Epithelial cell of proximal tubule (primary cell): ENCODE measurements at regions not wholly inside any gene's neighbourhood (a gene's known extent, or its start where the extent isn't known, plus 50 kb on each side); places are given as distances from the start of the nearest gene placed in this dataset.

Source experiments
- DNase-seq: peaks from one replicate; pipeline ENCODE4 v3.0.0-alpha.2; 2011; ENCODE audit warnings: low read depth
- H3K4me3 ChIP-seq: 2 replicates; pipeline ENCODE4 v1.5.1; 2011; ENCODE audit warnings: low read depth, mild to moderate bottlenecking, low read length
- TF ChIP-seq, protein P1 (sequence below): conservative IDR thresholded peaks from 2 replicates; pipeline ENCODE4 v1.5.1; 2012; ENCODE audit warnings: low read depth, mild to moderate bottlenecking, low read length

DNA sequence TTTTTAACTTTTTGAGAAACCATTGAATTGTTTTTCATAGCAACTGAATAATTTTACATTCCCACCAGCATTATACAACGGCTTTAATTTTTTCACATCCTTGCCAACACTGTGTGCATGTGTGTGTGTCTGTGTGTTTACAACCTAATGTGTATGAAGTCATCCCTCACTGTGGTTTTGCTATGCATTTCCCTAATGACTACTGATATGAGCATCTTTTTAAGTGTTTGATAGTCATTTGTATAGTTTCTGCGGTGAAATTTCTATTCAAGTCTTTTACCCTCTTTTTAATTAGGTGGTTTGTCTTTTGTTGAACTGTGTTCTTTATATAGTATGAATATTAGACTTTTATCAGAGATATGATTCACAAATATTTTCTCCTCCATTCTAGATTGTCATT is 263.1 kb upstream of the COX7C start:
- H3K4me3 ChIP-seq = no peak overlapping the region
- TF ChIP-seq, protein P1, sequence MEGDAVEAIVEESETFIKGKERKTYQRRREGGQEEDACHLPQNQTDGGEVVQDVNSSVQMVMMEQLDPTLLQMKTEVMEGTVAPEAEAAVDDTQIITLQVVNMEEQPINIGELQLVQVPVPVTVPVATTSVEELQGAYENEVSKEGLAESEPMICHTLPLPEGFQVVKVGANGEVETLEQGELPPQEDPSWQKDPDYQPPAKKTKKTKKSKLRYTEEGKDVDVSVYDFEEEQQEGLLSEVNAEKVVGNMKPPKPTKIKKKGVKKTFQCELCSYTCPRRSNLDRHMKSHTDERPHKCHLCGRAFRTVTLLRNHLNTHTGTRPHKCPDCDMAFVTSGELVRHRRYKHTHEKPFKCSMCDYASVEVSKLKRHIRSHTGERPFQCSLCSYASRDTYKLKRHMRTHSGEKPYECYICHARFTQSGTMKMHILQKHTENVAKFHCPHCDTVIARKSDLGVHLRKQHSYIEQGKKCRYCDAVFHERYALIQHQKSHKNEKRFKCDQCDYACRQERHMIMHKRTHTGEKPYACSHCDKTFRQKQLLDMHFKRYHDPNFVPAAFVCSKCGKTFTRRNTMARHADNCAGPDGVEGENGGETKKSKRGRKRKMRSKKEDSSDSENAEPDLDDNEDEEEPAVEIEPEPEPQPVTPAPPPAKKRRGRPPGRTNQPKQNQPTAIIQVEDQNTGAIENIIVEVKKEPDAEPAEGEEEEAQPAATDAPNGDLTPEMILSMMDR = no peak
- DNase-seq = no peak

DNA sequence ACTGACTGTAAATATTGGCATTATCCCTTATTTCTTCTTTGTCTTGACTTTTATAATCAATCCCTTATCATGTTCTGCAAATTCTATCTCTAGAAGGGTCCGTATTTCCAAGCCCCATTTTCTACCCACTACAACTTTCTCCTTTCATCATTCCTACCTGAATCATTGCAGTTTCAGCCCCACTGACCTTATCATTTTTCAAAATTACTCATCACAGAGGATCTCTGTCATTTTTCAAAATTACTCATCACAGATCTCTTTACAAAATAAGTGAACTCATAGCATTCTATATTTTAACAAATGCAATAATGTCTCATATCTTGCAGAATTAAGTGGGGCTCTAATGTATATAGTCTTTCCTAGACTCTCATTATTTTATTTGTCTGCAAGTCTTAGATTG is 256.9 kb upstream of the COX7C start:
- H3K4me3 ChIP-seq = no peak overlapping the region
- TF ChIP-seq, protein P1 = no peak
- DNase-seq = no peak

DNA sequence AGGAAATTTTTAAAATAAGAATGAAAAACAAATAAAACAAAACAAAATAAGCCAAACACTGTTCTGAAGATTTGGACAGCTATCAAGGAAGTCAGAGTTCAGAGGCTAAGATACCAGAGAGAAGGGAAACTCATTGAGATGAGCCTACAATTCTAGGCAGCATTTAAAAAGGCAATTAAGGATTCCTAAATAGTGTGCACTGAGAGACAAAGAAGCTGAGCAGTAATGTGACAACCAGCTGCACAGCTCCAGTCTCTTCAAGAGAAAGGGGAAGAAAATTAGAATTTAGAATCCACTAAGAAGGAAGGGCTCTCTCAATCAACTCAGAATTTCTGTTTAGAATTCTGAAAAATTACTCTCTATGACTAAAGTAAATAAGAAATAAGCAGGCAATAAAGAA is 246.7 kb upstream of the COX7C start:
- TF ChIP-seq, protein P1 = no peak
- no peak overlapping the region for H3K4me3 ChIP-seq
- DNase-seq = no peak

DNA sequence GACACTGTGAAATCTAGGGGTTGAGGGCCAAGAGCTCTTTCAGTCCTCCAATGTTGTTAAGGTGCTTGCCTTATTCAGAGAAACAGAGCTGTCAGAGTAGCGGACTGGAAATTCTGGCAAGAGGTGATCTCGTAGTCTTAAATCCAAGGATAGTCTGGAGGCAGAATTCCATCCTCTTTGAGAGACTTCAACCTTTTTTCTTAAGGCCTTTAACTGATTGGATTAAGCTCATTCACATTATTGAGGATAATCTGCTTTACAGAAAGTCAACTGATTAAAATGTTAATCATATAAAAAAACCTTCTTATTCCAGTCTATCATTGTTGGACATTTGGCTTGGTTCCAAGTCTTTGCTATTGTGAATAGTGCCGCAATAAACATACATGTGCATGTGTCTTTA is 243.1 kb upstream of the COX7C start:
- TF ChIP-seq, protein P1 = no peak

DNA sequence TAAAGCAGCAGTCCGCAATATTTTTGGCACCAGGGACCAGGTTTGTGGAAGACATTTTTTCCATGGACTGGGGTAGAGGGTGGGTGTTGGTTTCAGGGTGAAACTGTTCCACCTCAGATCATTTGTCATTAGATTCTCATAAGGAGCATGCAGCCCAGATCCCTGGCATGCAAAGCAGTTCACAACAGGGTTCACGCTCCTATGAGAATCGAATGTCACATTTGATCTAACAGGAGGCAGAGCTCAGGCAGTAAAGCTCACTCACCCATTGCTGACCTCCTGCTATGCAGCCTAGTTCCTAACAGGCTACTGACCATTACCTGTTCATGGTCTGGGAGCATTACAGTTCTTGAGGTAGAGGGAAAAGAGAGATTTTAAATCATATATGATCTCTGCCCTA is 241.5 kb upstream of the COX7C start:
- no peak for DNase-seq
- H3K4me3 ChIP-seq = no peak overlapping the region
- TF ChIP-seq, protein P1 = no peak

More for the DNA sequence above, 243.1 kb upstream of the COX7C start:
- no peak overlapping the region for H3K4me3 ChIP-seq
- DNase-seq = no peak

DNA sequence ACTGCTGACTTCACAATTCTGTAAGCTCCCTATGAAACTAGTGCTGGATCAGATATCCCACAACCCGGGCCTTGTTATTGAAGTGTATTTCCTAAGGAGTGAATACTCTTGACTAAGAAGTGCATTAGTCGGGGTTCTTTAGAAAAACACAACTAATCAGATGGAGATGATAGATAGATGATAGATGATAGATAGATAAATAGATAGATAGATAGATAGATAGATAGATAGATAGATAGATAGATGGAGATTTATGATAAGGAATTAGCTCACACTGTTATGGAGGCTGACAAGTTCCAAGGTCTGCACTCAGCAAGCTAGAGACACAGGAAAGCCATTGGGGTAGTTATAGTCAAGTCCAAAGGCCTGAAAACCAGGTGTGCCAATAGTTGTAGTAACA is 214.6 kb upstream of the COX7C start:
- TF ChIP-seq, protein P1 = no peak
- no peak for DNase-seq
- no peak overlapping the region for H3K4me3 ChIP-seq

DNA sequence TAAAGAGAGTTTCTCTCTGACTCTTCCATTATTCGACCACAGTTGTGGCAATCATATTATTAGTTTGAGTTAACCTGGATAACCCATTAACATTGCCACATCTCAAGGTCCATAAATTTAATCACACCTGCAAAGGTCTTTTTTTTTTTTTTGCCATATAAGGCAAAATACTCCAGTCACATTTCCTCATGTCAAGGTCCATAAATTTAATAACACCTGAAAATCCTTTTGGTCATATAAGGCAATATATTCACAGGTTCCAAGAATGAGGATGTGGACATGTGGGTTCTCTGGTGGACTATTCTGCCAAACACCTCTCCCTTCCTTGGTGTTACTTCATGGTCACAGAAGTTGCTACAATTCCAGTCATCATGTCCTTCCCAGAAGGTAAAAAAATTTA is 213.5 kb upstream of the COX7C start:
- H3K4me3 ChIP-seq = no peak overlapping the region
- DNase-seq = no peak
- TF ChIP-seq, protein P1 = no peak
